ENCODE measurements at regions not wholly inside any gene's neighbourhood (a gene's known extent, or its start where the extent isn't known, plus 50 kb on each side); places are given as distances from the start of the nearest gene placed in this dataset.
A peak's percentile ranks its signal among the peaks of the same experiment; 100 is the strongest.

GRCh38 chr4:119942806-119943205 is 123.8 kb downstream of the MAD2L1 start:
- intact Hi-C loops (cut with micrococcal nuclease), result no loop called here
- DNase-seq, result no peak
- no peak overlapping the region for H3K4me3 ChIP-seq
- H3K9me3 ChIP-seq (replicated peaks), result no peaks in the 10 kb centered on the region
- no peaks in the 10 kb centered on the region for H3K36me3 ChIP-seq
- H3K27ac ChIP-seq (replicated peaks), result peak overlapping the region; percentile 2
- TF ChIP-seq CTCF (IDR thresholded peaks at IDR 0.05; ENCODE audit: borderline replicate concordance), result no peak
- H3K27me3 ChIP-seq (ENCODE audit: low read depth), result no peaks in the 10 kb centered on the region
- peaks cover 25% of the 10 kb centered on the region for H3K4me1 ChIP-seq

GRCh38 chr4:119940557-119940956 is 126.1 kb downstream of the MAD2L1 start:
- Histone ChIP-seq H3K27me3 (ENCODE audit: low read depth) (no peaks in the 10 kb centered on the region), H3K36me3 (no peaks in the 10 kb centered on the region), H3K27ac (replicated peaks) (peak overlapping the region; percentile 87), H3K9me3 (replicated peaks) (no peaks in the 10 kb centered on the region), H3K4me1 (peaks cover 16% of the 10 kb centered on the region), H3K4me3 (peak overlapping the region; percentile 62)
- no peak for DNase-seq
- intact Hi-C loops (cut with micrococcal nuclease), result no loop called here
- no peak for TF ChIP-seq CTCF (IDR thresholded peaks at IDR 0.05; ENCODE audit: borderline replicate concordance)

GRCh38 chr4:119939071-119939995 is 127.3 kb downstream of the MAD2L1 start:
- TF ChIP-seq CTCF (IDR thresholded peaks at IDR 0.05; ENCODE audit: borderline replicate concordance), result no peak
- peaks cover 13% of the 10 kb centered on the region for H3K4me1 ChIP-seq
- intact Hi-C loops (cut with micrococcal nuclease), result no loop called here
- peak overlapping the region; percentile 87 for H3K27ac ChIP-seq (replicated peaks)
- peak overlapping the region; percentile 62 for H3K4me3 ChIP-seq
- H3K9me3 ChIP-seq (replicated peaks), result no peaks in the 10 kb centered on the region
- no peaks in the 10 kb centered on the region for H3K27me3 ChIP-seq (ENCODE audit: low read depth)
- no peaks in the 10 kb centered on the region for H3K36me3 ChIP-seq
- no peak for DNase-seq

GRCh38 chr4:119937746-119938145 is 128.9 kb downstream of the MAD2L1 start:
- peaks cover 13% of the 10 kb centered on the region for H3K4me1 ChIP-seq
- no peak for DNase-seq
- H3K36me3 ChIP-seq, result no peaks in the 10 kb centered on the region
- H3K4me3 ChIP-seq, result no peak overlapping the region
- no peaks in the 10 kb centered on the region for H3K27me3 ChIP-seq (ENCODE audit: low read depth)
- H3K9me3 ChIP-seq (replicated peaks), result no peaks in the 10 kb centered on the region
- TF ChIP-seq CTCF (IDR thresholded peaks at IDR 0.05; ENCODE audit: borderline replicate concordance), result no peak
- no peak overlapping the region for H3K27ac ChIP-seq (replicated peaks)
- intact Hi-C loops (cut with micrococcal nuclease), result no loop called here

- Histone ChIP-seq H3K27ac (replicated peaks) (no peak overlapping the region), H3K36me3 (no peaks in the 10 kb centered on the region), H3K4me3 (no peak overlapping the region), H3K27me3 (ENCODE audit: low read depth) (no peaks in the 10 kb centered on the region), H3K9me3 (replicated peaks) (no peaks in the 10 kb centered on the region), H3K4me1 (peaks cover 4% of the 10 kb centered on the region)
- TF ChIP-seq CTCF (IDR thresholded peaks at IDR 0.05; ENCODE audit: borderline replicate concordance), result no peak
- DNase-seq, result no peak
- intact Hi-C loops (cut with micrococcal nuclease), result no loop called here
Observed at GRCh38 chr4:119933606-119934005, 133.0 kb downstream of the MAD2L1 start.
